ENCODE measurements at regions not wholly inside any gene's neighbourhood (a gene's known extent, or its start where the extent isn't known, plus 50 kb on each side); places are given as distances from the start of the nearest gene placed in this dataset.

GRCh38 chr5:29239606-29240005 is 1953.9 kb upstream of the CDH6 start:
- BruUV-seq (replicated peaks): no TSS peak

GRCh38 chr5:29238115-29238514 is 1955.4 kb upstream of the CDH6 start:
- Histone ChIP-seq H4K20me1 (replicated peaks; ENCODE audit: control insufficient read depth, extremely low read depth, insufficient read depth, low read length) (no peaks in the 10 kb centered on the region), H3K36me3 (ENCODE audit: control insufficient read depth in 2 of 2, extremely low read depth in 1 of 2, insufficient read depth in 2 of 2, low read length in 2 of 2) (no peaks in the 10 kb centered on the region), H3K27ac (ENCODE audit: insufficient read depth, low read depth, low read length) (no peak overlapping the region), H3K4me3 (replicated peaks in 1 of 3; ENCODE audit: insufficient read depth in 1 of 3, low read depth in 1 of 3, low read length in 3 of 3) (no peak overlapping the region), H3K9ac (replicated peaks; ENCODE audit: extremely low read depth, insufficient read depth, low read length) (no peak overlapping the region), H3K9me3 (replicated peaks; ENCODE audit: control insufficient read depth, insufficient read depth, low read length) (peaks cover 2% of the 10 kb centered on the region), H3K79me2 (ENCODE audit: control insufficient read depth, insufficient read depth, low read length) (no peaks in the 10 kb centered on the region), H2AFZ (ENCODE audit: low read depth, low read length) (no peak overlapping the region), H3K4me1 (ENCODE audit: control insufficient read depth, extremely low read depth, insufficient read depth, low read length) (no peaks in the 10 kb centered on the region), H3K4me2 (ENCODE audit: insufficient read depth, low read length) (no peak overlapping the region), H3K27me3 (ENCODE audit: control insufficient read depth in 2 of 2, insufficient read depth in 2 of 2, low read length in 2 of 2) (no peaks in the 10 kb centered on the region), H3K9me1 (replicated peaks; ENCODE audit: control insufficient read depth, extremely low read depth, insufficient read depth, low read length) (no peaks in the 10 kb centered on the region)
- no TSS peak for BruUV-seq (replicated peaks)
- intact Hi-C loops (cut with micrococcal nuclease): no loop called here
- TF ChIP-seq POLR2AphosphoS5 (IDR thresholded peaks at IDR 0.05; ENCODE audit: insufficient read depth, low read depth, low read length): no peak
- TF ChIP-seq GATA2 (IDR thresholded peaks at IDR 0.05; ENCODE audit: insufficient read depth, insufficient read length, low read depth, low read length): no peak
- no peak for TF ChIP-seq CTCF (IDR thresholded peaks at IDR 0.05; ENCODE audit: extremely low read depth in 1 of 2, insufficient read depth in 1 of 2, low read depth in 1 of 2, low read length in 2 of 2)
- TF ChIP-seq FOS (IDR thresholded peaks at IDR 0.05; ENCODE audit: borderline replicate concordance, insufficient read depth, low read length): no peak
- no peak for TF ChIP-seq MAX (IDR thresholded peaks at IDR 0.05; ENCODE audit: insufficient read depth, insufficient read length)
- TF ChIP-seq JUN (IDR thresholded peaks at IDR 0.05; ENCODE audit: borderline replicate concordance, insufficient read depth, insufficient read length, low read depth): no peak
- TF ChIP-seq MYC (IDR thresholded peaks at IDR 0.05; ENCODE audit: low read depth, low read length): no peak
- no peak for TF ChIP-seq POLR2A (IDR thresholded peaks at IDR 0.05; ENCODE audit: low read depth, low read length)
- TF ChIP-seq EZH2 (IDR thresholded peaks at IDR 0.05; ENCODE audit: borderline replicate concordance, low read depth, low read length, severe bottlenecking): no peak
- dilution Hi-C loops (cut with MboI; ENCODE audit: extremely low pct_ligation_motif_present, low sequenced_read_pairs): no loop called here
- ChIA-PET CTCF (no interaction called here), POLR2A (no interaction called here)
- FAIRE-seq (no peak), DNase-seq (ENCODE audit: low read depth, low spot score) (no peak)

More at GRCh38 chr5:29239606-29240005, 1953.9 kb upstream of the CDH6 start:
- intact Hi-C loops (cut with micrococcal nuclease) (no loop called here), dilution Hi-C loops (cut with MboI; ENCODE audit: extremely low pct_ligation_motif_present, low sequenced_read_pairs) (no loop called here)
- no peak overlapping the region for H3K4me3 ChIP-seq (replicated peaks in 1 of 3; ENCODE audit: insufficient read depth in 1 of 3, low read depth in 1 of 3, low read length in 3 of 3)
- DNase-seq (ENCODE audit: low read depth, low spot score) (no peak), FAIRE-seq (no peak)
- ChIA-PET CTCF (no interaction called here), POLR2A (no interaction called here)
- no peak overlapping the region for H2AFZ ChIP-seq (ENCODE audit: low read depth, low read length)
- no peak overlapping the region for H3K27ac ChIP-seq (ENCODE audit: insufficient read depth, low read depth, low read length)
- H3K36me3 ChIP-seq (ENCODE audit: control insufficient read depth in 2 of 2, extremely low read depth in 1 of 2, insufficient read depth in 2 of 2, low read length in 2 of 2): no peaks in the 10 kb centered on the region
- H3K4me2 ChIP-seq (ENCODE audit: insufficient read depth, low read length): no peak overlapping the region
- H3K4me1 ChIP-seq (ENCODE audit: control insufficient read depth, extremely low read depth, insufficient read depth, low read length): no peaks in the 10 kb centered on the region
- H3K79me2 ChIP-seq (ENCODE audit: control insufficient read depth, insufficient read depth, low read length): no peaks in the 10 kb centered on the region
- TF ChIP-seq CTCF (IDR thresholded peaks at IDR 0.05; ENCODE audit: extremely low read depth in 1 of 2, insufficient read depth in 1 of 2, low read depth in 1 of 2, low read length in 2 of 2) (no peak), MYC (IDR thresholded peaks at IDR 0.05; ENCODE audit: low read depth, low read length) (no peak), GATA2 (IDR thresholded peaks at IDR 0.05; ENCODE audit: insufficient read depth, insufficient read length, low read depth, low read length) (no peak), POLR2A (IDR thresholded peaks at IDR 0.05; ENCODE audit: low read depth, low read length) (no peak)
- H3K9ac ChIP-seq (replicated peaks; ENCODE audit: extremely low read depth, insufficient read depth, low read length): no peak overlapping the region
- no peaks in the 10 kb centered on the region for H3K9me1 ChIP-seq (replicated peaks; ENCODE audit: control insufficient read depth, extremely low read depth, insufficient read depth, low read length)
- no peaks in the 10 kb centered on the region for H4K20me1 ChIP-seq (replicated peaks; ENCODE audit: control insufficient read depth, extremely low read depth, insufficient read depth, low read length)
- H3K27me3 ChIP-seq (ENCODE audit: control insufficient read depth in 2 of 2, insufficient read depth in 2 of 2, low read length in 2 of 2): no peaks in the 10 kb centered on the region
- H3K9me3 ChIP-seq (replicated peaks; ENCODE audit: control insufficient read depth, insufficient read depth, low read length): peaks cover 3% of the 10 kb centered on the region

Measured in endothelial cell of umbilical vein (primary cell).